NCI-H226 (cell line): ENCODE measurements at regions not wholly inside any gene's neighbourhood (a gene's known extent, or its start where the extent isn't known, plus 50 kb on each side); places are given as distances from the start of the nearest gene placed in this dataset.

Experiments used
- DNase-seq: peaks from one replicate; pipeline ENCODE4 v3.0.0-alpha.2; 2015

DNA sequence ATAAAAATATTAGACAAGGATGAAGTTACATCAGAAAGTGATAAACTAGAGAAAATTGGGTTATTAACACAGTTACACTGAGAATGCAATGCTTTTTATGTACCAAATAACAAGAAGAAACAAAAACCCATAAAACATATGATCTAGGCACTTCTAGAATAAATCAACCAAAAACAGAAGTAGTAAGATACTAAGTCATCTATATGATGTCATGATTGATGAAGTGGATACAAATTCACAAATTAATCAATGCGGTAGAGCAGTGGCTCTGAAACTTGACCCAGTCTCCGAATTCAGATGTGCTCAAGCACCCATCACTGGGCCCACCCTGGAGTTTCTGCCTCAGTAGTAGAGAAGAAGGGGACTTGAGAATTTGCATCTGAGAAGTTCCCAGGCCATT, 112.1 kb upstream of the SSTR4 start:
- no peak for DNase-seq

DNA sequence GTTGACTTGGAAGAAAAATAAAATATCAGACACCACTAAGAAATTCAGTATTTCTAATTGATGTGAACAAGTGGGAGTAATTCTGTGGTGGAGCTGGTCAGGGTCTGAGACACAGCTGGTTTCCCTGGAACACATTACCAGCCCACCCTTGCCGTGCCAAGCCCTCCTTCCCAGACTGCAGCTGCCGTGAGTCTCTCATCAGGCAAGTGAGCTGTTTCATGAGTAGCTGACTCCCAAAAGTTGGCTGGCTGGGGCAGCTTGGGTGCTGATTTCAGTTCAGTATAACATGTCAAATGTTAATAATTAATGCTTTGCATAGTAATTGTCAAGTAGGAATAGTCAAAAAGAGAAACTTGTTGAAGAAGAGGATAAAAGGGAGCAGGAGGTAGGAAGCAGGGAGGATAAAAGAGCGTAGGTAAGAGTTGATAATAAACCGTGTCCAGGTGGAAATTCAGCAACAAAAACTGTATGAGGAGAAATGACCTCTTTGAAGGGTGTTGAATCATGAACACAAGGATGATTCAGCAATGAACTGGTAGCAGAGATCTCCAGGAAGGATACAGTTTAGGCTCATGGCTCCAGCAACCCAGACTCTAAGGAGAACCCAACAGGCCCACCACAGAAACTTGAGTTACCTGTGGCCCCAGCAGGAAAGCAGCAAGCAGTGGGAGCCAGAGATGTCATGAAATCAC, 110.9 kb upstream of the SSTR4 start:
- no peak for DNase-seq

DNA sequence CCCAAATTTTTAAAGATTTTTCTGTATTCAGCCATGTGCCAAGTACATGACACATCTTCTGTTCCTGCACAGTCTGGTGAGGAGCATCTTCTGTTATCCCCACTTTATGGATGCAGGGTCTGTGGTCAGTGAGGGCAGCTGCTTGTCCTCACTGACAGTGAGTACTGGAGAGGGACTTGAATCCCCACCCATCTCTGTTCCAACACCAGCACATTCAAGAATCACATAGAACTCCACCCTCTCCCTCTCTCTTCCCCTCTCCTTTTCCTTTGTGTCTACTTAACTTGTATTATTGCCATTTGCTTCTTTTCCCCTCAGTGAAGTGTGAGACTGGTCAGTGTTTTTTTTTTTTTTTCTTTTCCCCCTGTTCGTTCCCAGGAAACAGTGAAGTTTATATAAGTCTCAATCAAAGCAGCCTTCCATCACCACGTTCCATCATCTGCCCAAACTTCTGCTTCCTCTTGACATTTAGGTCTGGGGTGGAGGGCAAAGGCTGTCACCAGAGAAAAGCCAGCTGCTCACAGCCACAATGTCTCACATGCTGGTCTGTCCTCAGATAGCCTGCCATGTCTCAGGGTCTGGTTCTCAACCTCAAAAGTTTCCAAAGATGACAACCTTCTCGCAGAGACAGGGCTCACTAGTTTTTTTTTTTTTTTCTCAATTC, 110.0 kb upstream of the SSTR4 start:
- DNase-seq: no peak

DNA sequence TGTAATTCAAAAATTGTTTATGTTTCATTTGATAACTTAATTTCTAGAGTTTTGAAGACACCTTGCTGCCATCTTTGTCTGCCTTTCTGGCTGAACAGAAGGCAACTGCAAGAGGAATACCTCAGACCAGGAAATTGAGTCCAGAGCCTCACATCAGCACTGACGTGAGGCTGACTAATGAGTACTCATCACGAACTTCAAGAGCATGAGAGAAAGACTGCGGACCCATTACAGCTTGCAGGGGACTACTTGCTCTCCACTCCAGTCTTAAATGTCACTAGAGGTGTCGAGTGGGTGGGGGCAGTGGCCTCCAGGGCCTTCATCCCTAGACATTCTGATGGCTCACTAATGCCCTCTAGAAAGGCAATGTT, 109.5 kb upstream of the SSTR4 start:
- DNase-seq: no peak

DNA sequence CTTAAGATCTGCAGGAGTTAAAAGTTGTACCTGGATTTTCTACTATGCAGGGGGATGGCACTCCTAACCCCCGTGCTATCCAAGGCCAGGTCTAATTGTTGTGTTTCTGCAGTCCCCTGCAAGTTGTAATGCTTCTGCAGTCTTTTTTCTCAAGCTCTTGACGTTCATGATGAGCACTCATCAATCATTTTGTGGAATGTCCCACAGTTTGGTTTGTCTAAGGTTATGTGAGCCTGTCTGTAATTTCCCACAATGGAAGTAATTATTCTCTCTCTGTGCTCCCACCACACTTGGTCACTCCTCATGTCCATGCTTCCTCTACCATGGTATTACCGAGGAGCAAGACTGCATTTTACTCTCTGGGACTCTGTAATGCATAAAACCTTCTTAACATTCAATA, 107.6 kb upstream of the SSTR4 start:
- no peak for DNase-seq

DNA sequence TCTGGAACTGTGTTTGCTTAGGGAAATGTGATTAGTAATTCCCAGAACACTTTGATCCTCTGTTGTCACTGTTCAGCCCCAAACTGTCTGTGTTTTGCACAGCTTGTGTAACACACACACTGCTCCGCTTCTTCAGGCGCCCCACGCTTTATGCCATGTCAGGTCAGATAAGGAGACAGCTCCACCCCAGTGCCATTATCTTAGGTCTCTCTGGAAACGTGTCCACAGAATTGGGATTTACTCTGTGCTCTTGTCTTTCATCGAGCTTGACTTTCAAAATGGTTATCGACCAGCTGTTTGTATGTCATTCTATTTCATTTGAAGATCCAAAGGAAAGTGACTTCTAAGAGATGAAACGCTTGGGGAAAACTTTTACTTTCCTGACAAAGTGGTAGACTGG, 106.4 kb upstream of the SSTR4 start:
- DNase-seq: no peak

DNA sequence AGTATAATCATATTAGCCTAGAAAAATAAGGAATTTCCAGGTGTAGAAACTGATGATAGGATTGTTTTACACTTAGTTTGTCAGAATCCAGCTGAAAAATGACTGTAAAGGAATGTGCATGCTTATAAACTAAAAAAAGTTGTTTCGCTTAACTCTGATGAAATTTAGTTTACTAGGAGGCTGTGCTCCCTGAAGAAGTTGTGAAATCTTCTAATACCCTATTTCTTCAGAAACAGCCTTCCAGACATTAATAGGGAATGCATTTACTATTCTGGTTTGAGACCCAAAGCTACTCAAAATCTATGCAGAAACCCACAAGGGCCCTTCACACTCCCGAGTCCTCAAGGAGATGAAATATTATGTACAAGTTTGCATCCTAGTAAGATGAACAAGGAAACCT, 105.5 kb upstream of the SSTR4 start:
- no peak for DNase-seq

DNA sequence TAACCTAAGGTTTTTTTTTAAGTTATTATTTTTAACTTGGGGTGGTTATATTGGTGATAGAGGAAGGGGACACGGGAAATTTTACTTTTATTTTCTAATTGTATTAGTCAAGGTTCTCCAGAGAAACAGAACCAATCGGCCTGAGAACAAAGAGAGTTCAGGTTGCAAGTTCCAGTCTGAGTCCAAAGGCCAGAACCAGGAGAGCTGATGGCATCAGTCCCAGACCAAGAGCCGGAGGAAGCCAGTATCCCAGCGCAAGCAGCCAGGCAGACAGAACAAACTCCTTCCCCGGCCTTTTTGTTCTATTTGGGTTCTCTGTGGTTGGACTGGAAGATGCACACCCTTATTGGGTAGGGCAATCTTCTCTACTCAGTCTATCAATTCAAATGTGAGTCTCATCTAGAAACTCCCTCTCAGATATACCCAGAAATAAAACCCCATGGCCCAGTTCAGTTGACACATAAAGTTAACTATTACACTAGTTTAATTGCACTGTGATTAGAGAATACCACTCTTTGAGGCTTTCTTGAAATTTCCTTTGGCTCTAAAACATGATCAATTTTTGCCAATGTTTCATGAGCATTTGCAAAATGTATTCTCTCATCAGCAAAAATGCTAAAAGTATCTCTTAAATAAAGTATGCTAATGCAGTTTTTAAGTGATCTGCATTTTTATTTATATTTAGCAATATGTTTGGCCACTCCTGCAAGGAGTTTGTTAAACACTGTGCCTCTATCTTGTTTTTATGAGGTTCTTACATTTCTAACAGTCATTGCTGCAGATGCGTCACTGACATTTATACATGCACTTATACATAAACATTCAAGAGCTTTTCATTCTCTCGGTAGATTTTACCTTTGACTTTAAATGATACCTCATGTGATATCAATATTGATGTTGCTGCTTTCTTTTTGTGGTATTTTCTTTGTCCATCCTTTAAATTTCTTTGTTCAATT, 103.2 kb upstream of the SSTR4 start:
- no peak for DNase-seq

DNA sequence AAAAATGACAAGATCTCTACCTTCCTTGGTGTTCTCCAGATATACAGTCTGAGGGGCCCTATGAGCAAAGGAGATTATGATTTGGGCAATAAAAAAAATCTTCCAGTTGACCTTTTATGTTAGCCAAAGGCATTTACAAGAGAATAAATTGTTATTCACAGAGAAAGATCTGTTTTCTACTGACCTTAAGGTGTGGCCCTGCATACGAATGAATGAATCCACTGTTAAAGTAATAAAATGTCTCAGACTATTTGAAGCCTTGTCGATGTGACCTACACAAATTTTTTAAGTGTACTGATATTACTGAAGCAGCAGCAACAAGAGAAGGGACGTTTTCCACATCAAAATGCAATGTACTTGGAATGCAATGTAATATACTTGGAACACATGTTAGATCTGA, 95.9 kb upstream of the SSTR4 start:
- no peak for DNase-seq

DNA sequence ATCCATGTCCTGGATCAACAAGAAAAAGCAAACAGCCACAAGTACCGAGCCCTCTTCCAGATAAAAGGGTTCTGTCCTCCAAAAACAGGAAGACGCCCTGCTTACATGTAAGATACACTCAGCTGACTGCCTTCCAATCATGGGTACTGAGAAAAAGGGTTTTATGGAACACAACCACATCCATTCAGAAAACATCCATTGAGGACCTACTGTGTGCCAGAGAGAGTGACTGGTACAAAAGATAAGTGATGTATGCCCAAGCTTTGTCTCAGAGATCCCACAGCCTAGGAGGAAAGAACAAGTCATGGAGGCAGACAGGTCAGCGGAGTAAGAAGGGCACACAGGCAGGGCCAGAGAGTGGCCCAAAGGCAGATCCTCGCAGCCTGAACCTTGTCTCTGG, 94.8 kb upstream of the SSTR4 start:
- DNase-seq: no peak

DNA sequence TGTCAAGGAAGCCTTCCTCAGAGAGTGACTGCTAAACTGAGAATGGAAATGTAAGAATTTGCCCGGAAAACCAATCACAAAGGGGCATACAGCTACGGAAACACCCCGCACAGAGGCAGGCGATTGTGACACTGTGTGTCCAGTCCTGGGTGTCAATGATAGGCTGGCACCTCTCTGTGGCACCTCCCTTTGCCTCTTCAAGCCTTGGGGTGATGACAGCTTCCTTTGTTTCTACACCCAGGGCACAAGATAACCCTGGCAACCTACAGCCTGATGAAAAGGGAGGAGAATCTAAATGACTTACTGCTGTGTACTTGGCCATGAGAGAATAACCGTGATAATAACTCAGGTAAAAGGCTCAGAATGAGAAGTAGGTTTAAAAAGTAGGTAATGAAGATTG, 93.6 kb upstream of the SSTR4 start:
- no peak for DNase-seq

DNA sequence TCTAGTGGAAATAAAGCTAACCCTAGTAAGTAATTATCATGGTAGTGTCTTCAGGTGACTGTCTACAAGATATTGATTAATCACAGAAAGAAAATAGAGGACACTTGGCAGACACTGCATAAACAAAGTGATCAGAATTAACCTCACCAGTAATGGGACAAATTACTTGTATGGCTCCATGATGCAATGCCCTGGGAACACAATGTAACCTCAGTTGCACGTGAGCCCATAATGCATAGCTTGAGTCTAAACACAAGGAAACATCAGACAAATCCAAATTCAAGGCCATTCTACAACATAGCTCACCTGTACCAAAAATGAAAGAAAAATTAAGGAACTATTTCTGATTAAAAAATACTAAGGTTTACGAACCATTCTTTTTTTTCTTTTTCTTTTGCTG, 92.4 kb upstream of the SSTR4 start:
- no peak for DNase-seq

DNA sequence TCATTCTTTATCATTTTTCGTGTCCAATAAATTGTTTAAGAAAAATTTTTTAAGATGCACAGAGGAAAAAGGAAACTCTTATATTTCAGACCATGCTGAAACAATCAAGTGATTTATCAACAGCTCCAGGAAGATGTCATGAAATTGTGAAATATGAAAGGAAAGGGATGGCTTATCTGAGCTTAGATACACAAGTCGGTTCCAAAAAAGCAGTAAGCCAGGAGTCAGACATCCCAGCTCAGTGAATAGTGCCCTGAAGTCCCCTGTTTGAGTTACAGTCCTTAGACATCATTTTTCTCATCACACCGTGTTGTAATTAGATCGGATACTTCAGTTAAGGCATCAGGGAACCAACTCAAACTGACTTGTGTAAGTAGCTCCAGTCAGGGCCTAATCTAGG, 91.0 kb upstream of the SSTR4 start:
- DNase-seq: no peak

DNA sequence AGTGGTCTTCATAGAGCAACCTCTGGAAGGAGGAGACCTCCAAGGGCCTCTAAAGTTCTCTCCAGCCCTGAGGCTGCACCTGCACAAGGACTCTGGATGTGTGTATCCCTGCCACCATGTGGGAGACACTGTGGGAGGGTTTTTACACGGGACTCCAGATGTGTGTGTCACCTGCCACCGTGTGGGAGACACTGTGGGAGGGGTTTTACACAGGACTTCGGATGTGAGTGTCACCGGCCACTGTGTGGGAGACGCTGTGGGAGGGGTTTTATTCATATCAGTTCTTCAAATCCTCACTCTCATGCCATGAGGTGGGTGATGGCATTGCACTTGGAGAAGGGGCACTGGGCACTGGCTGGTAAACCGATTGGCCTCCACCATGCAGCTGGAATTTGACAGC, 90.2 kb upstream of the SSTR4 start:
- no peak for DNase-seq

DNA sequence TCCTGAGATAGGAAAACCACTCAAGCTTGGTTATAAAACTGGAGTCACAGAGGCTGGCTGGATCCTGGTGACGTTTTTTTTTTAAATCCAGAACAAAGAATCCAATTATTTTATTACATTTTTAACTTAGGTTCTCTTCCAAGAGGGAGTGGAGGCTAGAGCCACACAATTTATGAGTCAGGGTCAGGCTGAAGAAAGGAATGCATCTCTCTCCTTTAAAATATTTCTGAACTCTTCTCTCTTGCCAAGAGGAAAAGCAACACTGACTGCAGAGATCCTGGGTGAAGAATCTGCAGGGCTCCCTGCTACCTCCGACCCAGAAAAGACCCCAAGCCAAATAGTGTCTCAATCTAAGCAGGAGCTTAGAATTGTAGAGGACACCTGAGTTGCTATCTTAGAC, 88.5 kb upstream of the SSTR4 start:
- DNase-seq: peak; percentile 21

DNA sequence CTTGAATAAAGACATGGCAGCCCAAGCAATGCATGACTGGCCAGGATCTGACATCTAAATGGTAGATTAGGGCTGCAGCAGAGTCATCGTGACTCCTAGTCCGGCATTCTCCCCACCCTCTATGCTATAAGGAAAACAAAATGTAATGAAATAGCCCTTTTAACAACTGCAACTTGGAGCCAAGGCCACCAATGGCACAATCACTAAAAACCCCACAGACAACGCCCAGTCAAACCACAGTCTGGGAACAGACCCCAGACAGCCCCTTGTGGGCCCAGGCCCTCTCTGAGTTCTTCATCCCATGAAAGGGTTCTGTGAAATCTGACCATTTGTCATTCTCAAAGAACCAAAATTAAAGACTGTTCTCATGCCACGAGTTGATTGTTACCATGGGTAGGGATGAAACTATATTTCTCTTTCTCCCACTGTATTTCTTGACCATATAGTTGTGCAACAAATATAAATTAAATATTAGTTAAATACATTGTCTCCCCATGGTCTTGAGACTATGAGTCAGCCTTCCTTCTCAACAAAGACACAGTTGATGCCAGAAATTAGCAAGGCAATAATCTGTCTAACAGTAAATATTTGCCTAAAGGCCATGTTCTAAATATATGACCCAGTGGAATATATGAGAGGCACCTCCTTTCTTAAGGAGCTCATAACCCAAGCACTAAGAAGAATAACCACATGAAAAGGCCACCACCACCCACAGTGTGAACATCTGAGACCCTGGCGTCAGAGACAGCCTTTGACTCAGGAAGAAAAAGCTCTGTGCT, 85.6 kb upstream of the SSTR4 start:
- DNase-seq: no peak

DNA sequence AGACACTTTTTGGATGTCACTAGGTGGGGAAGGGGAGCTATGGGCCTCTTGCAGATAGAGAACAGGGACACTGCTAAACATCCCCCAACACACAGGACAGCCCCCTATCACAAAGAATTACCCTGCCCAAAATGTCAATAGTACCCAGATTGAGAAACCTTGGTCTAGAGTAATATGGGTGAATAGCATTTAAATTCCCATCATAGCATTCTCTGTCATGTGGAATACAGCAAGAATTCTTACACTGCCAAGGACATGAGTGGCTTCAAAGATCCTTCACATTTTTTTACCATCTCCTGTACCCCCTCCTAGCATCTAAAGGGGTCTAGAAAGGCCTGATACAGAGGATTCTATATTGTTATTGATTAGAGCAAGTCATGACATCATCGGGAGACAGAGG, 83.1 kb upstream of the SSTR4 start:
- no peak for DNase-seq

DNA sequence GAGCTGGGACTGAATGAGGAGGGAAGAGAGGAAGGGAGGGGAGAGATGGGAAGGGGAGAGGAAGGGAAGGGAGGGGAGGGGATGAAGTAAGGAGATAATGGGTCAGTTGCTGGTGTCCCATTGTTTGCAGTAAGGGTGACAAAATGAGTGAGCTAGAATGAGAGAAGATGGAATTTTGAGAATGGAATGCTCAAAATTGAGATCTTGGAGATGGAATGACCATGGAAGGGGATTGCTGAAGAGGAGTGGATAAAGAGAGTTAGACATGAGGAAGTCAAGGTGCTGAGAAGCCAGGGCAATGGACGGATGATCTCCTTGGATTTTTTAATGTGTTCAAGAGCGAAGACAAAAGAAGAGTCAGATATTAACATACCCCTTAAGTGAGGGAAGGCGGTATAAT, 80.5 kb upstream of the SSTR4 start:
- no peak for DNase-seq

DNA sequence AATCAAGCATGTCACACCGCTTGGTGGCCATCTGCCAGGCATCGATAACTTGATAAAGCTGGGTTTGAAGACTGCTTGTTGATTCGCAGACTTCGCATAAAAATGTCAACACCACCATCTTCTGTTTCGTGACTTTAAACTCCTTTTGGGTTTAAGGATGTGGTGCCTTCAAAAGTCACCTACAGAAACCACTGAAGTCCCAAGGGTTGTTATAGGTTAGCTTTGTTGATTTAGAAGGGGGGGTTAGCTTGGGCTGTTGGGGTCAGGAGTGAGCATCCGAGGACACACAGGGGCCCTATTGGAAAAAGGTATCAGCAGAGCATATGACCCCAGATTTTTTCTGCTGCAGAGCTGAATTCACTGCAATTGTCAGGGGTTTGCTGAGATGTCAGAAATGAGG, 76.7 kb upstream of the SSTR4 start:
- no peak for DNase-seq

DNA sequence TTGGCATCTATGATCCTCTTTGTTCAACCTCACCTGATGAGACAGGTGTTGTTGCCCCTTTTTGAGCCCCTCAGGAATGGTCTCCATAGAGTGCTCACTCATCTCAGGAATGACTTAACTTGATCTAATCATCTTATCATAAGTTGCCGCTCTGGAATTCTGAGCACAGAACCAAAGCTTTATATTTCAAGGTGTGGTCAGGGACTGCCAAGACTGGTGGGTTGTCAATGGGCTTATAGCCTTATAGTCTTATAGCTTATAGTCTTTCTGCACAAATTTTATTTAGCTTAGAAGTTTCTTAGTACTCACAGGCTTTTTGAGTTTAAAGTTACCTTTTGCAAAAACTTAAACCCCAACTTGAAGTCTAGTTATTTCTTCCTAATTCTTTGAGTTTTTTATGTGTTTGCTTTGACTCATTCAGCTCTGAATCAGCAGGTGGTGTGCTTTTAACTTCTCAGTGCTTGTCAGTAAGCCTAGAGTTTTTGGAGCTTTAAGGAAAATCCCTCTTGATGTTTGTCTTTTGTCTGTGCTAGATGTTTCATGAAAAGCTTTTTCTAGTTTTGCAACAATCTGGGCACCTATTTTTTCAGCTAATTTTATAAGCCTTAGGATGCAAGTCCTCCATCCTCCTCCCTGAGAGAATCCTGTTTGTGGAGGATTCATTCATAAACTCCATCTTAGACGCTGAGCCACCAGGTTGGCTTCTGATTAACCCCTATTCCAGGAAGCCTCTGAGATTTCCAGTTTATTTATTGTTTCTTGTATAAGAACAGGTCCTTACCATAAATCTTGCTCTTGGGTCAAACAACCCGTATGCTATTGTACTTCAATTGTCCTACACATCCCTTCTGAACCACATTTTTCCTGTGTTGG, 72.3 kb upstream of the SSTR4 start:
- no peak for DNase-seq

DNA sequence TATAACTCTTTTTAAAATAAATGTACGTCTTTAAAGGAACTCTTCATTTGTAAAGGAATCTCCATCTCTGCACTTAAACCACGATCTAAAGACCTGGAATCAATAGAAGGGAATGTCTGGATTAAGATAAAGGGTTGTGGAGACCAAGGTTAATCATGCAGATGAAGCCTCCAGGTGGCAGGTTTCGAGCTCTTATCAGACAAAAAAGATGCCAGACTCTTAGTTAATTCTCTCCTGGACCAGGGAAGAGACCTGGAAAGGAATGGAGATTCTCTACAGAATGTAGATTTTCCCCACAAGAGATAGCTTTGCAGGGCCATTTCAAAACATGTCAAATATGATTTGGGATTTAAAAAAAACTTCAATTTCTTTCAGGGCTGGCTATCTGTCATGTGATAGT, 71.5 kb upstream of the SSTR4 start:
- DNase-seq: no peak

DNA sequence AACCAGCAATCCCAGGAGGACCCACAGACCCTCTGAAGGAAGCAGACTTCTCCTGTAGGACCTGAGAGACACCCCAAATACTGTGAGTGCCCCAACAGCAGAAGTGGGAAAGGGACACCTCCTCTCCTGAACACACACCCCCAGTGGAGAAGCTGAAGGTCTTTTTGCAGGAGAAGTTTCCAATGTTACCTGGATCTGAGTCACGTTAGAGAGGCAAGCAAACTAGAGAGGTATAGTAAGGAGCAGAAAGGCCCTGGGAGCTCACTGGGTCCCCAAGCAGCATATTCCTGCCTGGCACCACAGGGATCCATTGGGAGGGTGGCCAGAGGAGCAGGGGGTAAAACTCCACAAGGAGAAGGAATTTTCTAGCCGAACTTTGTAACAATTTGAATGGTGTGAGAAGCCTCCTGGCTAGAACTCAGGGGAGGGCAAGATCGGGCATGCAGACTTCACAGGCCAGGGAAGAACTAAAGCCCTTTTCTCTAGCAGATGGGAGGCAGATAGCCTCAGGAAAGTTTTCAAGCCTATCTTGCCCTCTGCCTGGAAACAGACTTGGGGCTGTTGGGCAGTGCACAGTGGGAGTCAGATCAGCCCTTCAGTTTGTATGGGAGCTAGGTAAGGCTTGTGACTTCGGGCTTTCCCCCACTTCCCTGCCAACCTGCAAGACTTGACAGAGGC, 68.2 kb upstream of the SSTR4 start:
- no peak for DNase-seq
